ENCODE measurements at regions not wholly inside any gene's neighbourhood (a gene's known extent, or its start where the extent isn't known, plus 50 kb on each side); places are given as distances from the start of the nearest gene placed in this dataset.

DNA sequence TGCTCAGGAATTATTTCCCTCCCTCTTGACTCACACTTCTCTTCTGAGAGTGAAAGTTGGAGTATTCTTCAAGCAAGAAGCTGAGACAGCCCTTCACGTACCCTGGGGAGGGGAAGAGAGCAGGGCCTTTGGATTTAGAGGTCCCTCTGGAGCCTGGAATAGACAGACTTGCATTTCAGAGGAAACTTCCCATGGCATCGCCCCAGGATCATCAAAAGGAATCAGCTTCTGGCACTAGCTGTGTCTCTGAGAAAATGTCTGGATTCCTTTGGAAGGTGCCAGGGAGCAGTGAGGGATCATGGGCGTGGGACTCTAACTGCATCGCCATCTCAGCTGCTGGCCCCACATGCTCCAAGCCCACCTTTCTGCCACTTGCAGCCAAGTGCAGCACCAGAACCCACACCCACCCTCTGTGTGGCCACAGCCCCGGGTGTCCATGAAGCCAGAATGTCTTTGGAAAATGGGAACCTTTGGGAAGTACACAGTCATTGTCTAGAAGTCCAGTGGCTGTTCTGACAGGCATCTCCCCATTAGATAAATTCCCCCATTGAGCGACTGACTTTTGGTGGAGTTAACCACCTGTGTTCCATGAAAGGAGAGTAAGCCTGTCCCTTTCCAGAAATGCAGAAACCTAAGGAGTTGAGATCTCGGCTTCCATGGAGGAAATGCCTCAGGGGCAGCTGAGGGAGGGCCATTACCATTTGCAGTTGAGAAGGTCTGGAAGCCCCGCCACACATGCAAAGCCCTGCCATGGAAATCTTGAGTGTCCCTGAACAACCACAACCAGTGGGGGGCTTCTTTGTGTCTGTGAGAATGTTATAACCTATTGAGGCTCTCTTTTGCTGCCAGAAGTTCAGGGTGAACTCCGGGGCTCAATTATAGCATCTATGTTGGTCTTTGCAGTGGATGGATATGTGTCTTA, 57.8 kb upstream of the GDF10 start:
- intact Hi-C loops (cut with micrococcal nuclease) = no loop called here
- ATAC-seq (ENCODE audit: low read depth) (no peak), DNase-seq (no peak)
- Mint-ChIP-seq H3K4me3 (no peak overlapping the region), H3K27ac (no peak overlapping the region), H3K27me3 (no peaks in the 10 kb centered on the region), H3K4me1 (peaks cover 4% of the 10 kb centered on the region), H3K9me3 (ENCODE audit: insufficient read depth) (no peaks in the 10 kb centered on the region)
- Histone ChIP-seq H4K20me1 (ENCODE audit: control insufficient read depth, insufficient read depth, low read length, poor library complexity, severe bottlenecking) (no peaks in the 10 kb centered on the region), H3K36me3 (replicated peaks in 1 of 2; ENCODE audit: control extremely low read depth in 1 of 2, control insufficient read depth in 1 of 2, extremely low read depth in 1 of 2, insufficient read depth in 2 of 2, low read length in 1 of 2) (no peaks in the 10 kb centered on the region), H3K4me1 (ENCODE audit: control insufficient read depth in 2 of 2, insufficient read depth in 2 of 2, low read length in 2 of 2) (peaks cover 0 to 2% of the 10 kb centered on the region in 2 donors), H3K27ac (ENCODE audit: low read length in 2 of 2) (no peak overlapping the region), H3K4me3 (ENCODE audit: control extremely low read depth in 1 of 5, extremely low read depth in 1 of 5, insufficient read depth in 1 of 5, low read depth in 2 of 5, low read length in 4 of 5) (no peak overlapping the region), H2AFZ (ENCODE audit: insufficient read depth, low read depth, low read length, poor library complexity, severe bottlenecking) (no peak overlapping the region), H3K4me2 (replicated peaks; ENCODE audit: low read depth, low read length, poor library complexity, severe bottlenecking) (no peak overlapping the region), H3K9ac (ENCODE audit: low read length) (no peak overlapping the region), H3K79me2 (ENCODE audit: control insufficient read depth, insufficient read depth, low read length) (no peaks in the 10 kb centered on the region), H3K9me3 (ENCODE audit: control extremely low read depth in 1 of 3, control insufficient read depth in 2 of 3, insufficient read depth in 1 of 3, low read length in 2 of 3) (no peaks in the 10 kb centered on the region), H3K27me3 (replicated peaks in 1 of 4; ENCODE audit: control extremely low read depth in 1 of 4, control insufficient read depth in 3 of 4, insufficient read depth in 4 of 4, low read length in 3 of 4) (peaks cover 0 to 2% (median 0%) of the 10 kb centered on the region in 4 experiments)
- POLR2A ChIA-PET = no interaction called here
- TF ChIP-seq EZH2 (IDR thresholded peaks at IDR 0.05; ENCODE audit: borderline replicate concordance, insufficient read depth, low read depth, low read length, poor library complexity, severe bottlenecking) (no peak), CTCF (IDR thresholded peaks at IDR 0.05) (no peak)
- whole genome bisulfite sequencing (ENCODE audit: insufficient coverage) = 94% methylated on average over 6 of the region's 9 CpGs
- CTCF ChIA-PET = no interaction called here

- Mint-ChIP-seq H3K4me3 (no peak overlapping the region), H3K9me3 (ENCODE audit: insufficient read depth) (no peaks in the 10 kb centered on the region), H3K27me3 (no peaks in the 10 kb centered on the region), H3K27ac (no peak overlapping the region), H3K4me1 (peaks cover 4% of the 10 kb centered on the region)
- Histone ChIP-seq H4K20me1 (ENCODE audit: control insufficient read depth, insufficient read depth, low read length, poor library complexity, severe bottlenecking) (no peaks in the 10 kb centered on the region), H3K27me3 (replicated peaks in 1 of 4; ENCODE audit: control extremely low read depth in 1 of 4, control insufficient read depth in 3 of 4, insufficient read depth in 4 of 4, low read length in 3 of 4) (peaks cover 0 to 2% (median 0%) of the 10 kb centered on the region in 4 experiments), H3K27ac (ENCODE audit: low read length in 2 of 2) (no peak overlapping the region), H3K4me1 (ENCODE audit: control insufficient read depth in 2 of 2, insufficient read depth in 2 of 2, low read length in 2 of 2) (peaks cover 0 to 2% of the 10 kb centered on the region in 2 donors), H3K36me3 (replicated peaks in 1 of 2; ENCODE audit: control extremely low read depth in 1 of 2, control insufficient read depth in 1 of 2, extremely low read depth in 1 of 2, insufficient read depth in 2 of 2, low read length in 1 of 2) (no peaks in the 10 kb centered on the region), H2AFZ (ENCODE audit: insufficient read depth, low read depth, low read length, poor library complexity, severe bottlenecking) (no peak overlapping the region), H3K9ac (ENCODE audit: low read length) (no peak overlapping the region), H3K79me2 (ENCODE audit: control insufficient read depth, insufficient read depth, low read length) (no peaks in the 10 kb centered on the region), H3K4me3 (ENCODE audit: control extremely low read depth in 1 of 5, extremely low read depth in 1 of 5, insufficient read depth in 1 of 5, low read depth in 2 of 5, low read length in 4 of 5) (no peak overlapping the region), H3K4me2 (replicated peaks; ENCODE audit: low read depth, low read length, poor library complexity, severe bottlenecking) (no peak overlapping the region), H3K9me3 (ENCODE audit: control extremely low read depth in 1 of 3, control insufficient read depth in 2 of 3, insufficient read depth in 1 of 3, low read length in 2 of 3) (no peaks in the 10 kb centered on the region)
- ChIA-PET CTCF (no interaction called here), POLR2A (no interaction called here)
- no peak for TF ChIP-seq EZH2 (IDR thresholded peaks at IDR 0.05; ENCODE audit: borderline replicate concordance, insufficient read depth, low read depth, low read length, poor library complexity, severe bottlenecking)
- no peak for TF ChIP-seq CTCF (IDR thresholded peaks at IDR 0.05)
- DNase-seq (no peak), ATAC-seq (ENCODE audit: low read depth) (no peak)
- 100% methylated on average over 2 of the region's 4 CpGs for WGBS (ENCODE audit: insufficient coverage)
- intact Hi-C loops (cut with micrococcal nuclease) = no loop called here
Measured at GRCh38 chr10:47243356-47243755, 56.6 kb upstream of the GDF10 start.
